ENCODE measurements at regions not wholly inside any gene's neighbourhood (a gene's known extent, or its start where the extent isn't known, plus 50 kb on each side); places are given as distances from the start of the nearest gene placed in this dataset.

GRCh38 chr16:86772671-86773353 is 194.5 kb downstream of the FOXL1 start:
- Histone ChIP-seq H3K27me3 (ENCODE audit: insufficient read depth, insufficient read length) (peaks cover 20% of the 10 kb centered on the region), H3K9ac (ENCODE audit: insufficient read length, low read depth) (no peak overlapping the region), H3K36me3 (ENCODE audit: insufficient read depth, insufficient read length, low read length) (no peaks in the 10 kb centered on the region), H3K4me3 (ENCODE audit: insufficient read length, low read depth) (no peak overlapping the region), H3K4me1 (ENCODE audit: insufficient read depth, insufficient read length) (peaks cover 11% of the 10 kb centered on the region), H3K9me3 (ENCODE audit: insufficient read depth, low read length) (no peaks in the 10 kb centered on the region)
- TF ChIP-seq YY1 (IDR thresholded peaks at IDR 0.05; ENCODE audit: insufficient read depth, insufficient read length) (no peak), ZNF274 (IDR thresholded peaks at IDR 0.05; ENCODE audit: low read depth, low read length) (no peak), SUZ12 (IDR thresholded peaks at IDR 0.05; ENCODE audit: extremely low read depth, insufficient read depth, insufficient read length) (no peak)
- no peak for DNase-seq (ENCODE audit: low read depth, low spot score)

DNA sequence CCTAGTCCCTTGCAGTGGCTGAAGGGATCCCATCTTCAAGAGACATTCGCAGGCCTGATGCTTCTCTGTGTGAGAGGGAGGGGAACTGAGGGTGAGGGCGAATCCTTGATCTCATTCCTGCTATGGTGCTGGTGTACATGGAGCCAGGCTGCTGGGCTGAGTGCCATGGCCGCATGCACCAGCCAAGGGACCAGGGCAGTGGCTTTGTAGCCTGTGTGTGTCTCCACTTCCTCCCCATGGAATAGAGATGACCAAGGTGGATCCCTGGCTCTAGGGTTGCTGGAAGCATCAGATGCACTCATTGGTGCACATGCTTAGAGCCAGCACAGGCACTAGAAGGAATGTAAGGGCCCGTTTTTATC is 195.0 kb downstream of the FOXL1 start:
- H3K9me3 ChIP-seq (ENCODE audit: insufficient read depth, low read length): no peaks in the 10 kb centered on the region
- no peaks in the 10 kb centered on the region for H3K36me3 ChIP-seq (ENCODE audit: insufficient read depth, insufficient read length, low read length)
- no peak overlapping the region for H3K4me3 ChIP-seq (ENCODE audit: insufficient read length, low read depth)
- no peak for TF ChIP-seq YY1 (IDR thresholded peaks at IDR 0.05; ENCODE audit: insufficient read depth, insufficient read length)
- TF ChIP-seq SUZ12 (IDR thresholded peaks at IDR 0.05; ENCODE audit: extremely low read depth, insufficient read depth, insufficient read length): no peak
- no peak for TF ChIP-seq ZNF274 (IDR thresholded peaks at IDR 0.05; ENCODE audit: low read depth, low read length)
- peaks cover 23% of the 10 kb centered on the region for H3K27me3 ChIP-seq (ENCODE audit: insufficient read depth, insufficient read length)
- no peak for DNase-seq (ENCODE audit: low read depth, low spot score)
- H3K4me1 ChIP-seq (ENCODE audit: insufficient read depth, insufficient read length): peaks cover 11% of the 10 kb centered on the region
- no peak overlapping the region for H3K9ac ChIP-seq (ENCODE audit: insufficient read length, low read depth)

- Histone ChIP-seq H3K9ac (ENCODE audit: insufficient read length, low read depth) (no peak overlapping the region), H3K9me3 (ENCODE audit: insufficient read depth, low read length) (no peaks in the 10 kb centered on the region), H3K27me3 (ENCODE audit: insufficient read depth, insufficient read length) (peaks cover 23% of the 10 kb centered on the region), H3K4me3 (ENCODE audit: insufficient read length, low read depth) (no peak overlapping the region), H3K4me1 (ENCODE audit: insufficient read depth, insufficient read length) (peaks cover 11% of the 10 kb centered on the region), H3K36me3 (ENCODE audit: insufficient read depth, insufficient read length, low read length) (no peaks in the 10 kb centered on the region)
- DNase-seq (ENCODE audit: low read depth, low spot score): no peak
- TF ChIP-seq ZNF274 (IDR thresholded peaks at IDR 0.05; ENCODE audit: low read depth, low read length) (no peak), YY1 (IDR thresholded peaks at IDR 0.05; ENCODE audit: insufficient read depth, insufficient read length) (no peak), SUZ12 (IDR thresholded peaks at IDR 0.05; ENCODE audit: extremely low read depth, insufficient read depth, insufficient read length) (no peak)
These were observed 196.6 kb downstream of the FOXL1 start for GRCh38 chr16:86774931-86775330.

GRCh38 chr16:86775511-86775921 is 197.2 kb downstream of the FOXL1 start:
- no peaks in the 10 kb centered on the region for H3K9me3 ChIP-seq (ENCODE audit: insufficient read depth, low read length)
- no peaks in the 10 kb centered on the region for H3K36me3 ChIP-seq (ENCODE audit: insufficient read depth, insufficient read length, low read length)
- H3K27me3 ChIP-seq (ENCODE audit: insufficient read depth, insufficient read length): peaks cover 23% of the 10 kb centered on the region
- H3K9ac ChIP-seq (ENCODE audit: insufficient read length, low read depth): no peak overlapping the region
- H3K4me3 ChIP-seq (ENCODE audit: insufficient read length, low read depth): no peak overlapping the region
- no peak for DNase-seq (ENCODE audit: low read depth, low spot score)
- H3K4me1 ChIP-seq (ENCODE audit: insufficient read depth, insufficient read length): peaks cover 11% of the 10 kb centered on the region
- TF ChIP-seq ZNF274 (IDR thresholded peaks at IDR 0.05; ENCODE audit: low read depth, low read length) (no peak), YY1 (IDR thresholded peaks at IDR 0.05; ENCODE audit: insufficient read depth, insufficient read length) (no peak), SUZ12 (IDR thresholded peaks at IDR 0.05; ENCODE audit: extremely low read depth, insufficient read depth, insufficient read length) (no peak)

DNA sequence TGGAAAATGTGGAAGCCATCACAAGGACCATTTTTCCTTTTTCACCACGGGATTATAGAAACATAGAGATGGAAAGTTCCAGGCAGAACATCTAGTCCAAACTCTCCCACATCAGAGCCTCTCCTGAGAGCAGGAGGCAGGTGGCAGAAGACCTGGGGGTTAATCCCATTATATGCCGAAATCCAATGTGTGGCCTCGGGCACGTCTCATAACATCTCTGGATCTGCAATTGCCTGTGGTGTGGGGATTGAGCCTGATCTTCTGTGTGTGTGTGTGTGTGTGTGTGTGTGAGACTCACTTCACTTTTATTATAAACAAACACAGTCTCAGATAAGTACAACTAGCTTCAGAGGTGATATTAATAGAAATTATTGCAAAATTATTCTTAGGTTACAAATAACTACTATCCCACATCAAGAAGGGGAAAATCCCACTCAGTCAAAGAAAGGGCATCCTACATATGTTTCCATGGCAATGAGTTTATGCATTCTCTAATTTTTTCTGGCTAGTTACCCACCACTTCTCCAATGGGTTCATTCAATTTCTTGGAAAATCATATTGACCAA is 199.1 kb downstream of the FOXL1 start:
- H3K36me3 ChIP-seq (ENCODE audit: insufficient read depth, insufficient read length, low read length): no peaks in the 10 kb centered on the region
- H3K4me3 ChIP-seq (ENCODE audit: insufficient read length, low read depth): no peak overlapping the region
- peaks cover 11% of the 10 kb centered on the region for H3K4me1 ChIP-seq (ENCODE audit: insufficient read depth, insufficient read length)
- no peak for TF ChIP-seq SUZ12 (IDR thresholded peaks at IDR 0.05; ENCODE audit: extremely low read depth, insufficient read depth, insufficient read length)
- no peak for TF ChIP-seq YY1 (IDR thresholded peaks at IDR 0.05; ENCODE audit: insufficient read depth, insufficient read length)
- TF ChIP-seq ZNF274 (IDR thresholded peaks at IDR 0.05; ENCODE audit: low read depth, low read length): no peak
- no peak overlapping the region for H3K9ac ChIP-seq (ENCODE audit: insufficient read length, low read depth)
- DNase-seq (ENCODE audit: low read depth, low spot score): no peak
- H3K9me3 ChIP-seq (ENCODE audit: insufficient read depth, low read length): no peaks in the 10 kb centered on the region
- peaks cover 23% of the 10 kb centered on the region for H3K27me3 ChIP-seq (ENCODE audit: insufficient read depth, insufficient read length)

DNA sequence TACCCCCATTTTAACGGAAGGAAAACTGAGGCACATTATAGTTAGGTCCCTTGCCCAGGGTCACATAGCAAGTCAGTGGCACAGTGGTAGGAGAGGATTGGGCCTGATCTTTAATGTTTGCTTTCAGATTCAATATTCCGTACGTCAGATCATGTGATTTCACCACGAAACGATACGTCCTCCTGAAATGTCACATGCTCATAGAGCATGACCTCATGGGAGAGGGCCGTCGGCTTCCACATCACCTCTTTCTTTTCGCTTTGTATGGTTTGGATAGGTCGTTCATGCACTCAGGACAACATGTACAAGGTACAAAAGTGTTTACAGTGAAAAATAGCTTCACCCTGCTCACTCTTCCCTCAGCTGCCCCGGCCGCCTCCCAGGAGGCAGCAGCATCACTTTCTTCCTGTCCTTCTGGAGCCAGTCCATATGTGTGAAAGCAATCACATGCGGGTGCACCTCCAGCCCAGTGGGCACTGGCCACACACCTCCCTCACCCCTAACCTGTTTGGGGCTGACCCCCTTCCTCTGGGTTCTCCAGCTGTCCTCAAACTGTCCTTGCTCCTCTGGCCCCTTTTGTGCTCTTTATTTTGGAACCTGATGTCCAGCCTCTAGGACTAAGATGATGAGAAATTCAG is 199.9 kb downstream of the FOXL1 start:
- TF ChIP-seq ZNF274 (IDR thresholded peaks at IDR 0.05; ENCODE audit: low read depth, low read length) (no peak), YY1 (IDR thresholded peaks at IDR 0.05; ENCODE audit: insufficient read depth, insufficient read length) (no peak), SUZ12 (IDR thresholded peaks at IDR 0.05; ENCODE audit: extremely low read depth, insufficient read depth, insufficient read length) (no peak)
- peaks cover 5% of the 10 kb centered on the region for H3K4me1 ChIP-seq (ENCODE audit: insufficient read depth, insufficient read length)
- H3K4me3 ChIP-seq (ENCODE audit: insufficient read length, low read depth): no peak overlapping the region
- no peaks in the 10 kb centered on the region for H3K9me3 ChIP-seq (ENCODE audit: insufficient read depth, low read length)
- no peak overlapping the region for H3K9ac ChIP-seq (ENCODE audit: insufficient read length, low read depth)
- H3K27me3 ChIP-seq (ENCODE audit: insufficient read depth, insufficient read length): peaks cover 21% of the 10 kb centered on the region
- DNase-seq (ENCODE audit: low read depth, low spot score): no peak
- H3K36me3 ChIP-seq (ENCODE audit: insufficient read depth, insufficient read length, low read length): no peaks in the 10 kb centered on the region

- TF ChIP-seq ZNF274 (IDR thresholded peaks at IDR 0.05; ENCODE audit: low read depth, low read length) (no peak), YY1 (IDR thresholded peaks at IDR 0.05; ENCODE audit: insufficient read depth, insufficient read length) (no peak), SUZ12 (IDR thresholded peaks at IDR 0.05; ENCODE audit: extremely low read depth, insufficient read depth, insufficient read length) (no peak)
- peaks cover 15% of the 10 kb centered on the region for H3K27me3 ChIP-seq (ENCODE audit: insufficient read depth, insufficient read length)
These were observed 200.6 kb downstream of the FOXL1 start for GRCh38 chr16:86778978-86779377.

More at GRCh38 chr16:86778978-86779377, 200.6 kb downstream of the FOXL1 start:
- Histone ChIP-seq H3K36me3 (ENCODE audit: insufficient read depth, insufficient read length, low read length) (no peaks in the 10 kb centered on the region), H3K9me3 (ENCODE audit: insufficient read depth, low read length) (no peaks in the 10 kb centered on the region), H3K4me3 (ENCODE audit: insufficient read length, low read depth) (no peak overlapping the region), H3K4me1 (ENCODE audit: insufficient read depth, insufficient read length) (peaks cover 2% of the 10 kb centered on the region), H3K9ac (ENCODE audit: insufficient read length, low read depth) (no peak overlapping the region)
- DNase-seq (ENCODE audit: low read depth, low spot score): no peak
